HG03135 (cell line): ENCODE measurements at regions not wholly inside any gene's neighbourhood (a gene's known extent, or its start where the extent isn't known, plus 50 kb on each side); places are given as distances from the start of the nearest gene placed in this dataset.

Source experiments
- ATAC-seq: cut with Tn5 transposase; IDR thresholded peaks from one replicate; pipeline ENCODE4 v1.9.1; 2021; ENCODE audit warnings: mild to moderate bottlenecking, moderate library complexity; ENCODE audit not compliant: unreplicated experiment

GRCh38 chr9:91155746-91156376 is 205.9 kb downstream of the AUH start:
- no peak for ATAC-seq

GRCh38 chr9:91156451-91157234 is 205.1 kb downstream of the AUH start:
- no peak for ATAC-seq

- ATAC-seq: no peak
These were observed 203.8 kb downstream of the AUH start for GRCh38 chr9:91157883-91158282.

GRCh38 chr9:91158286-91158685 is 203.4 kb downstream of the AUH start:
- ATAC-seq: no peak

- no peak for ATAC-seq
These were observed 202.8 kb downstream of the AUH start for GRCh38 chr9:91158946-91159345.

- ATAC-seq: no peak
These were observed 202.0 kb downstream of the AUH start for GRCh38 chr9:91159664-91160121.

GRCh38 chr9:91160181-91160580 is 201.5 kb downstream of the AUH start:
- no peak for ATAC-seq

- ATAC-seq: no peak
These were observed 200.9 kb downstream of the AUH start for GRCh38 chr9:91160599-91161464.

GRCh38 chr9:91161465-91162300 is 200.0 kb downstream of the AUH start:
- ATAC-seq: no peak

GRCh38 chr9:91162311-91162710 is 199.4 kb downstream of the AUH start:
- ATAC-seq: no peak

- peak; percentile 57 for ATAC-seq
These were observed 198.8 kb downstream of the AUH start for GRCh38 chr9:91162784-91163443.

GRCh38 chr9:91163444-91163772 is 198.3 kb downstream of the AUH start:
- no peak for ATAC-seq

GRCh38 chr9:91163773-91164471 is 197.8 kb downstream of the AUH start:
- peak; percentile 46 for ATAC-seq
